EL (cell line): ENCODE measurements at regions not wholly inside any gene's neighbourhood (a gene's known extent, or its start where the extent isn't known, plus 50 kb on each side); places are given as distances from the start of the nearest gene placed in this dataset.

Experiments
- DNase-seq: peaks from one replicate; pipeline ENCODE4 v3.0.0-alpha.2; 2016

GRCh38 chr7:27367179-27367932 lies 124.8 kb downstream of the EVX1 start:
- no peak for DNase-seq

GRCh38 chr7:27367933-27368549 lies 125.4 kb downstream of the EVX1 start:
- DNase-seq = no peak

GRCh38 chr7:27374958-27375841 lies 132.6 kb downstream of the EVX1 start:
- no peak for DNase-seq

GRCh38 chr7:27375958-27376357 lies 133.4 kb downstream of the EVX1 start:
- no peak for DNase-seq

DNA sequence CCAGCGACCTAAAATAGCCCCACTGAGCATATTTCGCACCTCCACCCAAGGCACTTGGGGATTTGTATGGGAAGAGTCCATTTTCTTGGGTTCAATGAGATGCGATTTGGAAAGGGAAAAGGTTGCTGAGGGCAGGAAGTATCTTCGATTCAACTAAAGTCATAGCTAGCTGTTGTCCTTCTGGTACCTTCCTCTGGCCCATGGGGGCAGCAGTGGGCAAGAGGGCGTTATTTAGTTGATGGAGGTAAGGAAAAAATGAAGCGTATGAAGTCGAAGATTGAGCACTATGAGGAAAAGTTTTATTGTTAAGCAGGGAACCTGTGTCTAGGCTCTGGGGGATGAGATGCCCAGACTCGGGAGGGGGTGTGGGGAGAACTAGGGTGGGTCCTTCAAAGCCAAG lies 135.4 kb downstream of the EVX1 start:
- no peak for DNase-seq

GRCh38 chr7:27382307-27382706 lies 139.7 kb downstream of the EVX1 start:
- DNase-seq = no peak

DNA sequence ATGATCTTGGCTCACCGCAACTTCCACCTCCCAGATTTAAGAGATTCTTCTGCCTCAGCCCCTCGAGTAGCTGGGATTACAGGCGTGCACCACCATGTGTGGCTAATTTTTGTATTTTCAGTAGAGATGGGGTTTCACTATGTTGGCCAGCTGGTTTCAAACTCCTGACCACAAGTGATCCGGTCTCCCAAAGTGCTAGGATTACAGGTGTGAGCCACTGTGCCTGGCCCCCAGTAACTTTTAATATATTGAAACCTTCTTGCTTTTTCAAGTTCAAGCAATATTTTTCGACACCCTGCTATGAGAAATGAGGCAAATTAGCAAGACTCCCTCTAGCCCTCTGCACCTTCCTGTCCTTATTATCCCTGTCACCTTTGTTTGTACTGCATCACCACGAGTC lies 144.0 kb downstream of the EVX1 start:
- no peak for DNase-seq

- DNase-seq = no peak
Observed at GRCh38 chr7:27387864-27388263, 145.3 kb downstream of the EVX1 start.

- DNase-seq = no peak
Observed at GRCh38 chr7:27388561-27388960, 146.0 kb downstream of the EVX1 start.

DNA sequence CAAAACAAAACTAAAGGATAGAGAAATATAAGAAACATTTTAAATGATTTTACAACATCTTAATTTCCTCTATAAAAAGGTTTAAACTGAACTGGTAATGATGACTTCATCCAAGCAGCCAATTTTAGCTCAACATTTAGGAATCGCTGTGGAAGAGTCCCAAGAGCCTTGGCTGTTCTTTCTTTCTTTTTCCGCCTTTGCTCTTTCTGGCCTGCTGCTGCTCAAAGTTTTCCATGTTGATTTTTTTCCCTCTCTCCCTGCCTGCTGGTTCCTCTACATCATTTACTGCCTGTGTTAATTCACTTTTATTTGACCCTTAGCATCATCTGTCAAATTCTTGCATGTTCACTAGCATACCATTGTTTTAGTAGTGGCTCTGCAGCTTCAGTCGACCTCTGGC lies 146.9 kb downstream of the EVX1 start:
- no peak for DNase-seq

- no peak for DNase-seq
Observed at GRCh38 chr7:27392477-27392876, 149.9 kb downstream of the EVX1 start.

DNA sequence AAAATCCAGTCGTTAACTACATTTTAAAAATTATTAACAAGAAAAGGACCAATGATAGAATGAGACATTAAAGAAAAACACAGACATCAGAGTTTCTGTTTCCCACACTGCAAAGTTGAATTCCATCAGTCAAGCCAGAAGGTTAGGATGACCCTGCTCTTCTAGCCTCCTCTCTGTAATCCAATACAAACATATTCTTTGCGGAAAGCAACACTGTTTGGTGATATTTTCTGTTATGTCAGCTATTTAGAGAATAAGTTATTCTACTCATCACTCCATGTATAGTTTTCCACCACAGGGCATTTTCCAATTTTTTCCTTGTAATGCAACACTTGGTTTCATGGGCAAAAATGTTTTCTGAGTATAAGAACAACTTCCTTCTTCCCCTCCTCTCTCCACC lies 152.3 kb downstream of the EVX1 start:
- DNase-seq = no peak

GRCh38 chr7:27395626-27396025 lies 153.0 kb downstream of the EVX1 start:
- no peak for DNase-seq

DNA sequence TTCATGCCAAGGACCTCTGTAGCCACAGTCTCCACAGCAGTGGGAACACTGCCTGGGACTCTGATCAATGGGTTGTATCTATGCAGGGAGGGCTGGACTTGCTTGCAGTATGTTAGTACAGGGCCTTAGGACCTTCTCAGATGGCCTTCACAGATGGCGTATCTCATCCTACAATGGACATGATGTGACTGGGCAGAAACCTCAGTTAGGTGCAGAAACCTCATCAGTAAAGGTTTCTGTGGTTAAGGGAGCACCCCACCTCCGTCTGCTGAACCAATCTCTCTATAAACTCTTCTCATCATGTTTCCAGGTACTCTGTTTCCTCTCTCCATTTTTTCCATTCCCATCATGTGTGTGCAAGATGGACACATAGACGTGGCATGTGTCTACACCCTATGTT lies 154.9 kb downstream of the EVX1 start:
- no peak for DNase-seq

GRCh38 chr7:27398851-27399250 lies 156.2 kb downstream of the EVX1 start:
- DNase-seq = no peak

- no peak for DNase-seq
Observed at GRCh38 chr7:27399791-27400567, 157.4 kb downstream of the EVX1 start.

GRCh38 chr7:27405780-27406179 lies 163.2 kb downstream of the EVX1 start:
- DNase-seq = no peak

- no peak for DNase-seq
Observed at GRCh38 chr7:27409311-27409710, 166.7 kb downstream of the EVX1 start.

- DNase-seq = peak; percentile 66
Observed at GRCh38 chr7:27409776-27410175, 167.2 kb downstream of the EVX1 start.

DNA sequence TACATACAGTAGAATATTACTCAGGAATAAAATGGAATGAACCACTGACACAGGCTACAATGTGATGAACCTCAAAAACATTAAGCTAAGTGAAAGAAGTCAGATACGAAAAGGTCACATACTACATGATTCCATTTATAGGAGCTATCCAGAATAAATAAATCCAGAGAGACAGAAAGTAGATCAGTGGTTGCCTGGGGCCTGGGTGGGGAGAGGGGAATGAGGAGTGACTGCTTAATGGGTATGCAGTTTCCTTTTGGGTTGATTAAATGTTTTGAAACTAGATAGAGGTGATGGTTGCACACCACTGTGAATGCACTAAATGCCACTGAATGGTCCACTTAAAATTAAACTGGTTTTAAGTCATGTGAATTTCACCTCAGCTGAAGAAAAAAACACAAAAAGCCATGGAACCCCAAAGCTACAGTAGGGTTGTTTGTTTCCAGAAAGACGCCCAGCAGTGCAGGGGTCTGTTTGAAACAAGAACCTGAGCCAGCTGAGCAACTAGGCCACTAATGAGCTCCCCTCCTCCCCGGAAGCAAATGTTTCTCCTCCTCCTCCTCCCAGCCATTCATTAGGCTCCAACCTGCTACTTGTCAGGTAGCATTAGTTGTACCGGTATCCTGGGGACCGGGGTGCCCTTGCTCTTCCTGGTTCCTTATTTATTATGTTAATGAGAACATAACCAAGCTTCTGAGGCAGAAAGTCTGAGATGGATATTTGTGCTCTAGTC lies 168.4 kb downstream of the EVX1 start:
- no peak for DNase-seq

DNA sequence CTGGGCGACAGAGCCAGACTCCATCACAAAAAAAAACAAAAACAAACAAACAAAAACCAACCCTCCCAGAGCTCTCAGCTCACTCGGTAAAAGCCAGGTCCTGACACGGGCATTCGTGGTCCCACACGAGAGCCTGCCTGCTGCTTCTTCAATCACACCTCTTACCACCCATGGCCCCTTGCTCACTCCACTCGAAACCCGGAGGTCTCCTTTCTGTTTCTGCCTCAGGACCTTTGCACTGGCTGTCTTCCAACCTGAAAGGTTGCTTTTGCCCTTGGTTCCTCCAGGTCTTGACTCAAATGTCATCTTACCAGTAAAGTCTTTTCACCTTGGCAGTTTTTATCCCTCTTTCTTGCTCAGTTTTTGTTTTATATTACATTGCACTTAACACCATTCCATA lies 169.6 kb downstream of the EVX1 start:
- DNase-seq = no peak

- peak; percentile 37 for DNase-seq
Observed at GRCh38 chr7:27418541-27418940, 175.9 kb downstream of the EVX1 start.
